ENCODE measurements at regions not wholly inside any gene's neighbourhood (a gene's known extent, or its start where the extent isn't known, plus 50 kb on each side); places are given as distances from the start of the nearest gene placed in this dataset.

- DNase-seq (ENCODE audit: low read depth): no peak
- H3K4me3 ChIP-seq (ENCODE audit: low read depth, low read length): no peak overlapping the region
- TF ChIP-seq MAX (IDR thresholded peaks at IDR 0.05; ENCODE audit: low read depth, low read length) (no peak), CTCF (IDR thresholded peaks at IDR 0.05; ENCODE audit: low read depth, low read length) (no peak), MYC (IDR thresholded peaks at IDR 0.05; ENCODE audit: low read depth, low read length) (no peak), POLR2A (IDR thresholded peaks at IDR 0.05; ENCODE audit: extremely low read depth, insufficient read length) (no peak)
These were observed 143.0 kb downstream of the TSN start for GRCh38 chr2:121898483-121898882.

- TF ChIP-seq CTCF (IDR thresholded peaks at IDR 0.05; ENCODE audit: low read depth, low read length) (no peak), POLR2A (IDR thresholded peaks at IDR 0.05; ENCODE audit: extremely low read depth, insufficient read length) (no peak), MAX (IDR thresholded peaks at IDR 0.05; ENCODE audit: low read depth, low read length) (no peak), MYC (IDR thresholded peaks at IDR 0.05; ENCODE audit: low read depth, low read length) (no peak)
- no peak for DNase-seq (ENCODE audit: low read depth)
- no peak overlapping the region for H3K4me3 ChIP-seq (ENCODE audit: low read depth, low read length)
These were observed 144.9 kb downstream of the TSN start for GRCh38 chr2:121900391-121900790.

- no peak overlapping the region for H3K4me3 ChIP-seq (ENCODE audit: low read depth, low read length)
- TF ChIP-seq CTCF (IDR thresholded peaks at IDR 0.05; ENCODE audit: low read depth, low read length): peak; percentile 11
- TF ChIP-seq POLR2A (IDR thresholded peaks at IDR 0.05; ENCODE audit: extremely low read depth, insufficient read length): no peak
- TF ChIP-seq MYC (IDR thresholded peaks at IDR 0.05; ENCODE audit: low read depth, low read length): no peak
- DNase-seq (ENCODE audit: low read depth): no peak
These were observed 146.7 kb downstream of the TSN start for GRCh38 chr2:121902171-121902591.

- no peak for DNase-seq (ENCODE audit: low read depth)
- no peak overlapping the region for H3K4me3 ChIP-seq (ENCODE audit: low read depth, low read length)
These were observed 147.2 kb downstream of the TSN start for GRCh38 chr2:121902616-121903015.

GRCh38 chr2:121903037-121903689 lies 147.7 kb downstream of the TSN start:
- DNase-seq (ENCODE audit: low read depth): no peak
- H3K4me3 ChIP-seq (ENCODE audit: low read depth, low read length): no peak overlapping the region

More at GRCh38 chr2:121902616-121903015, 147.2 kb downstream of the TSN start:
- TF ChIP-seq MAX (IDR thresholded peaks at IDR 0.05; ENCODE audit: low read depth, low read length) (no peak), MYC (IDR thresholded peaks at IDR 0.05; ENCODE audit: low read depth, low read length) (no peak), POLR2A (IDR thresholded peaks at IDR 0.05; ENCODE audit: extremely low read depth, insufficient read length) (no peak), CTCF (IDR thresholded peaks at IDR 0.05; ENCODE audit: low read depth, low read length) (no peak)

More at GRCh38 chr2:121903037-121903689, 147.7 kb downstream of the TSN start:
- TF ChIP-seq MYC (IDR thresholded peaks at IDR 0.05; ENCODE audit: low read depth, low read length) (no peak), POLR2A (IDR thresholded peaks at IDR 0.05; ENCODE audit: extremely low read depth, insufficient read length) (no peak), MAX (IDR thresholded peaks at IDR 0.05; ENCODE audit: low read depth, low read length) (no peak), CTCF (IDR thresholded peaks at IDR 0.05; ENCODE audit: low read depth, low read length) (no peak)
